ENCODE measurements at regions not wholly inside any gene's neighbourhood (a gene's known extent, or its start where the extent isn't known, plus 50 kb on each side); places are given as distances from the start of the nearest gene placed in this dataset.

GRCh38 chr15:62858343-62858742 is 184.2 kb upstream of the TPM1 start:
- no peak overlapping the region for H3K4me3 ChIP-seq (ENCODE audit: low read length)
- H3K27ac ChIP-seq (ENCODE audit: low read depth, low read length), result no peak overlapping the region
- Mint-ChIP-seq H3K36me3 (no peaks in the 10 kb centered on the region), H3K27ac (no peak overlapping the region), H3K4me3 (no peak overlapping the region), H3K27me3 (peaks cover 14 to 28% (median 20%) of the 10 kb centered on the region in 5 donors), H3K9me3 (peaks cover 0 to 18% (median 3%) of the 10 kb centered on the region in 11 donors), H3K4me1 (no peaks in the 10 kb centered on the region)
- ChIA-PET CTCF (no interaction called here), POLR2A (no interaction called here)
- intact Hi-C loops (cut with micrococcal nuclease), result no loop called here
- no peaks in the 10 kb centered on the region for H3K9me3 ChIP-seq (ENCODE audit: control insufficient read depth in 2 of 3, low read length in 3 of 3)
- H3K27me3 ChIP-seq (ENCODE audit: control insufficient read depth in 2 of 2, insufficient read depth in 2 of 2, low read length in 2 of 2), result no peaks in the 10 kb centered on the region
- H3K4me1 ChIP-seq (ENCODE audit: control insufficient read depth in 2 of 2, insufficient read depth in 2 of 2, low read length in 2 of 2), result peaks cover 0 to 12% of the 10 kb centered on the region in 2 donors
- DNase-seq (no peak), ATAC-seq (no peak)
- H3K36me3 ChIP-seq (ENCODE audit: control insufficient read depth in 2 of 3, insufficient read depth in 3 of 3, low read length in 3 of 3), result no peaks in the 10 kb centered on the region

- CTCF ChIA-PET, result no interaction called here
- POLR2A ChIA-PET, result no interaction called here
- intact Hi-C loops (cut with micrococcal nuclease), result no loop called here
Observed at GRCh38 chr15:62862717-62863116, 179.8 kb upstream of the TPM1 start.

DNA sequence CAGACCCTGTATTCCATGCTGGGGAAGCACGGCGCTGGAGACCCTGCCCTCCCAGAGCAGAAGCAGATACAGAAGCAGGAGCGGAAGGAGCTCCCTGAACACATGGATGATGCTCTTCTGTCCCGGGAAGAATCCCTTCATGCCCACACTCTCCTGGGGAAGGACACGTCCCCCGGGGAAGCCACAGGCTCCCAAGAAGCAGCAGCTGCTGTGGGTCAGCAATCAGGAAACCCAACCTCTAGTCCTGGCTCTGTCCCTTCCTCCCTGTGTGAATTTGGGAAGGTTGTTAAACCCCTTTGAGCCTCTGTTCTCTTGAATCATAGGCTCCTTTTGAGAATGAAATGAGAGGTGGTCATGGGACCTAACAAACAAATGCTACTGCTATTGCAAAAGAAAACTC is 176.2 kb upstream of the TPM1 start:
- Mint-ChIP-seq H3K27ac (no peak overlapping the region), H3K4me1 (no peaks in the 10 kb centered on the region), H3K4me3 (no peak overlapping the region), H3K36me3 (no peaks in the 10 kb centered on the region), H3K9me3 (peaks cover 0 to 6% (median 3%) of the 10 kb centered on the region in 11 donors), H3K27me3 (peaks cover 0 to 9% (median 0%) of the 10 kb centered on the region in 5 donors)
- ATAC-seq, result no peak
- intact Hi-C loops (cut with micrococcal nuclease), result no loop called here
- POLR2A ChIA-PET, result no interaction called here
- H3K9me3 ChIP-seq (ENCODE audit: control insufficient read depth in 2 of 3, low read length in 3 of 3), result no peaks in the 10 kb centered on the region
- CTCF ChIA-PET, result no interaction called here
- H3K36me3 ChIP-seq (ENCODE audit: control insufficient read depth in 2 of 3, insufficient read depth in 3 of 3, low read length in 3 of 3), result no peaks in the 10 kb centered on the region
- H3K4me1 ChIP-seq (ENCODE audit: control insufficient read depth in 2 of 2, insufficient read depth in 2 of 2, low read length in 2 of 2), result no peaks in the 10 kb centered on the region
- H3K27me3 ChIP-seq (ENCODE audit: control insufficient read depth in 2 of 2, insufficient read depth in 2 of 2, low read length in 2 of 2), result no peaks in the 10 kb centered on the region
- H3K27ac ChIP-seq (ENCODE audit: low read depth, low read length), result no peak overlapping the region
- H3K4me3 ChIP-seq (ENCODE audit: low read length), result no peak overlapping the region
- no peak for DNase-seq

More at GRCh38 chr15:62862717-62863116, 179.8 kb upstream of the TPM1 start:
- Mint-ChIP-seq H3K4me1 (no peaks in the 10 kb centered on the region), H3K27ac (no peak overlapping the region), H3K4me3 (no peak overlapping the region), H3K9me3 (peaks cover 0 to 18% (median 3%) of the 10 kb centered on the region in 11 donors), H3K27me3 (peaks cover under 1 to 20% (median 8%) of the 10 kb centered on the region in 5 donors), H3K36me3 (no peaks in the 10 kb centered on the region)
- Histone ChIP-seq H3K27me3 (ENCODE audit: control insufficient read depth in 2 of 2, insufficient read depth in 2 of 2, low read length in 2 of 2) (no peaks in the 10 kb centered on the region), H3K9me3 (ENCODE audit: control insufficient read depth in 2 of 3, low read length in 3 of 3) (no peaks in the 10 kb centered on the region), H3K27ac (ENCODE audit: low read depth, low read length) (no peak overlapping the region), H3K36me3 (ENCODE audit: control insufficient read depth in 2 of 3, insufficient read depth in 3 of 3, low read length in 3 of 3) (no peaks in the 10 kb centered on the region), H3K4me3 (ENCODE audit: low read length) (no peak overlapping the region), H3K4me1 (ENCODE audit: control insufficient read depth in 2 of 2, insufficient read depth in 2 of 2, low read length in 2 of 2) (peaks cover 0 to 3% of the 10 kb centered on the region in 2 donors)
- no peak for DNase-seq
- no peak for ATAC-seq

DNA sequence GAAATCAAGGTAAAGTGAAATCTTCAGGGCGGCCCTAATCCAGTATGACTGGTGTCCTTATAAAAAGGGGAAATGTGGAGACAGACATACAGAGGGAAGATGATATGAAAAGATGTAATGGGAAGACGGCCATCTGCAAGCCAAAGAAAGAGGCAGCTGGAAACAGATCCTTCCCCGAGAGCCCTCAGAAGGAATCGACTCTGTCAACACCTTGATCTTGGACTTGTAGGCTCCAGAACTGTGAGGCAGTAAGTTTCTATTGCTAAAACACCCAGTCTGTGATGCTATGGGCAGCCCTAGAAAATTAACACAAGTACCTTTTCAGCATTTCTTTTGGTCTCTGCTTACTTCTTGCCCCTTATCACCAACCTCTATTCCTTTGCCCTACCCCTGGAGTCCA is 174.7 kb upstream of the TPM1 start:
- CTCF ChIA-PET, result no interaction called here
- Histone ChIP-seq H3K36me3 (ENCODE audit: control insufficient read depth in 2 of 3, insufficient read depth in 3 of 3, low read length in 3 of 3) (no peaks in the 10 kb centered on the region), H3K9me3 (ENCODE audit: control insufficient read depth in 2 of 3, low read length in 3 of 3) (no peaks in the 10 kb centered on the region), H3K4me3 (ENCODE audit: low read length) (no peak overlapping the region), H3K4me1 (ENCODE audit: control insufficient read depth in 2 of 2, insufficient read depth in 2 of 2, low read length in 2 of 2) (no peaks in the 10 kb centered on the region), H3K27ac (ENCODE audit: low read depth, low read length) (no peak overlapping the region), H3K27me3 (ENCODE audit: control insufficient read depth in 2 of 2, insufficient read depth in 2 of 2, low read length in 2 of 2) (no peaks in the 10 kb centered on the region)
- intact Hi-C loops (cut with micrococcal nuclease), result no loop called here
- peaks cover 0 to 9% (median 0%) of the 10 kb centered on the region in 5 donors for H3K27me3 Mint-ChIP-seq
- POLR2A ChIA-PET, result no interaction called here
- H3K36me3 Mint-ChIP-seq, result no peaks in the 10 kb centered on the region
- peaks cover 0 to 6% (median 0%) of the 10 kb centered on the region in 11 donors for H3K9me3 Mint-ChIP-seq
- no peak overlapping the region for H3K4me3 Mint-ChIP-seq
- no peak for DNase-seq
- H3K4me1 Mint-ChIP-seq, result no peaks in the 10 kb centered on the region
- H3K27ac Mint-ChIP-seq, result no peak overlapping the region
- ATAC-seq, result no peak

DNA sequence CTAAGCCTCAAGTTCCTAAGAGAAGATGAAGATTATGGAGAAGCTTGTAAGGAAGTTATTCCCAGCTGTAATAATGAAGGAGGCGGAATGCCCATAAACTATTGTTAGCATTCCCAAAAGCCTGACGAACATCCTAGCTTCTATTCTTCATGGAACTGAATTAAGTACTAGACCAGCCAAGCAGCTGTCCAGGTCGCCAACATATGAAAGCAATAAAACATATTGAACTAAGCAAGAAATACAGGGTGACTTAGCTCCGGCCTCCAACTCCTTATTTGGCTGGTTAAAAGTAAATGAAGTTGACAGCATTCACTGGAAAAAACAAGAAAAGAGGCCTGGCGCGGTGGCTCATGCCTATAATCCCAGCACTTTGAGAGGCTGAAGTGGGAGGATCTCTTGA is 174.0 kb upstream of the TPM1 start:
- intact Hi-C loops (cut with micrococcal nuclease), result no loop called here
- no peaks in the 10 kb centered on the region for H3K36me3 Mint-ChIP-seq
- H3K4me1 Mint-ChIP-seq, result no peaks in the 10 kb centered on the region
- peaks cover 0 to 6% (median 0%) of the 10 kb centered on the region in 11 donors for H3K9me3 Mint-ChIP-seq
- H3K4me3 Mint-ChIP-seq, result no peak overlapping the region
- peak overlapping the region in 1 of 9 donors; percentile 26 for H3K27ac Mint-ChIP-seq
- no peak overlapping the region for H3K27ac ChIP-seq (ENCODE audit: low read depth, low read length)
- H3K27me3 ChIP-seq (ENCODE audit: control insufficient read depth in 2 of 2, insufficient read depth in 2 of 2, low read length in 2 of 2), result no peaks in the 10 kb centered on the region
- ATAC-seq (no peak), DNase-seq (no peak)
- H3K4me1 ChIP-seq (ENCODE audit: control insufficient read depth in 2 of 2, insufficient read depth in 2 of 2, low read length in 2 of 2), result no peaks in the 10 kb centered on the region
- ChIA-PET CTCF (no interaction called here), POLR2A (no interaction called here)
- no peaks in the 10 kb centered on the region for H3K9me3 ChIP-seq (ENCODE audit: control insufficient read depth in 2 of 3, low read length in 3 of 3)
- peaks cover 0 to 7% (median 0%) of the 10 kb centered on the region in 5 donors for H3K27me3 Mint-ChIP-seq
- H3K4me3 ChIP-seq (ENCODE audit: low read length), result no peak overlapping the region
- no peaks in the 10 kb centered on the region for H3K36me3 ChIP-seq (ENCODE audit: control insufficient read depth in 2 of 3, insufficient read depth in 3 of 3, low read length in 3 of 3)

- H3K4me1 Mint-ChIP-seq, result no peaks in the 10 kb centered on the region
- intact Hi-C loops (cut with micrococcal nuclease), result no loop called here
- Histone ChIP-seq H3K27ac (ENCODE audit: low read depth, low read length) (no peak overlapping the region), H3K4me1 (ENCODE audit: control insufficient read depth in 2 of 2, insufficient read depth in 2 of 2, low read length in 2 of 2) (no peaks in the 10 kb centered on the region), H3K27me3 (ENCODE audit: control insufficient read depth in 2 of 2, insufficient read depth in 2 of 2, low read length in 2 of 2) (no peaks in the 10 kb centered on the region), H3K4me3 (ENCODE audit: low read length) (no peak overlapping the region), H3K36me3 (ENCODE audit: control insufficient read depth in 2 of 3, insufficient read depth in 3 of 3, low read length in 3 of 3) (no peaks in the 10 kb centered on the region), H3K9me3 (ENCODE audit: control insufficient read depth in 2 of 3, low read length in 3 of 3) (no peaks in the 10 kb centered on the region)
- peaks cover 0 to 7% (median 0%) of the 10 kb centered on the region in 5 donors for H3K27me3 Mint-ChIP-seq
- no peak for DNase-seq
- no peak for ATAC-seq
- H3K27ac Mint-ChIP-seq, result peak overlapping the region in 1 of 9 donors; percentile 26
- H3K36me3 Mint-ChIP-seq, result no peaks in the 10 kb centered on the region
- H3K9me3 Mint-ChIP-seq, result peaks cover 0 to 6% (median 0%) of the 10 kb centered on the region in 11 donors
- H3K4me3 Mint-ChIP-seq, result no peak overlapping the region
- POLR2A ChIA-PET, result no interaction called here
- CTCF ChIA-PET, result no interaction called here
Observed at GRCh38 chr15:62869116-62869515, 173.4 kb upstream of the TPM1 start.

DNA sequence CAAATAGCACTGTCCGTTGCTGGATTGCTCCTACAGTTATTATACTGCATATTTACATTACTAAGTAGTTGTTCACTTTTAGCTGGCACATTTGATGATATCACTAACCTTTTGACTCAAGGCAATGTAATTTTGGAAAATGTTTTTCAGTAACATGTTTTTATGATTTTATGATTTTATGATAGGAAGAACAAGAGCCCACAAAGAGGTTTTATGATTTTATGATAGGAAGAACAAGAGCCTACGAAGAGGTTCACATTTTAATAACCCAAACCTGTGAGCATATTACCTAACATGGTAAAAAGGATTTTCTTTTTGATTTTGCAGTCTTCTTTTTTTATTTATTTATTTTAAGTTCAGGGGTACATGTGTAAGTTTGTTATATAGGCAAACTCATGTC is 172.3 kb upstream of the TPM1 start:
- Histone ChIP-seq H3K27ac (ENCODE audit: low read depth, low read length) (no peak overlapping the region), H3K4me3 (ENCODE audit: low read length) (no peak overlapping the region), H3K9me3 (ENCODE audit: control insufficient read depth in 2 of 3, low read length in 3 of 3) (no peaks in the 10 kb centered on the region), H3K4me1 (ENCODE audit: control insufficient read depth in 2 of 2, insufficient read depth in 2 of 2, low read length in 2 of 2) (no peaks in the 10 kb centered on the region), H3K27me3 (ENCODE audit: control insufficient read depth in 2 of 2, insufficient read depth in 2 of 2, low read length in 2 of 2) (no peaks in the 10 kb centered on the region), H3K36me3 (ENCODE audit: control insufficient read depth in 2 of 3, insufficient read depth in 3 of 3, low read length in 3 of 3) (no peaks in the 10 kb centered on the region)
- H3K27me3 Mint-ChIP-seq, result peaks cover 0 to 3% (median 0%) of the 10 kb centered on the region in 5 donors
- ChIA-PET CTCF (no interaction called here), POLR2A (no interaction called here)
- peaks cover 0 to 6% (median 0%) of the 10 kb centered on the region in 11 donors for H3K9me3 Mint-ChIP-seq
- no peak overlapping the region for H3K4me3 Mint-ChIP-seq
- H3K36me3 Mint-ChIP-seq, result no peaks in the 10 kb centered on the region
- DNase-seq (no peak), ATAC-seq (no peak)
- H3K4me1 Mint-ChIP-seq, result no peaks in the 10 kb centered on the region
- H3K27ac Mint-ChIP-seq, result no peak overlapping the region
- intact Hi-C loops (cut with micrococcal nuclease), result no loop called here

All from naive thymus-derived CD4-positive, alpha-beta T cell (primary cell).